Retinal pigment epithelial cell (primary cell): ENCODE measurements at regions not wholly inside any gene's neighbourhood (a gene's known extent, or its start where the extent isn't known, plus 50 kb on each side); places are given as distances from the start of the nearest gene placed in this dataset.

Experiments
- DNase-seq: peaks from one replicate; pipeline ENCODE4 v3.0.0-alpha.2; 2010; ENCODE audit warnings: low read depth
- H3K4me3 ChIP-seq: 2 replicates; pipeline ENCODE4 v1.5.1; 2011; ENCODE audit warnings: mild to moderate bottlenecking, low read length, control low read depth, moderate library complexity
- CTCF ChIP-seq: conservative IDR thresholded peaks from 2 replicates; pipeline ENCODE4 v1.5.1; 2011; ENCODE audit warnings: low read depth, low read length, control low read depth, inconsistent platforms

- DNase-seq: no peak
- H3K4me3 ChIP-seq: no peak overlapping the region
- TF ChIP-seq CTCF: no peak
These were observed 177.9 kb downstream of the PLOD2 start for GRCh38 chr3:145983101-145983500.
